Cardiac muscle cell (in vitro differentiated cells and primary cell): ENCODE measurements at regions not wholly inside any gene's neighbourhood (a gene's known extent, or its start where the extent isn't known, plus 50 kb on each side); places are given as distances from the start of the nearest gene placed in this dataset.
A peak's percentile ranks its signal among the peaks of the same experiment; 100 is the strongest.
"Not testable (repeated sequence)": the region's sequence is repeated elsewhere in the genome, so short reads cannot be mapped to it uniquely, and the experiment has no call there.

Source experiments
- DNase-seq, 2 donors: peaks; one replicate each; pipeline versions ENCODE4 v3.0.0 to v3.0.0-alpha.2; 2010 to 2017; ENCODE audit warnings: low read depth in 1 of 2, low spot score in 1 of 2
- H3K27ac ChIP-seq: fragments of 200-600 bp; sonication (generic); 2 replicates; pipeline ENCODE4 v1.5.1; 2016
- H3K27me3 ChIP-seq: fragments of 200-600 bp; sonication (generic); 2 replicates; pipeline ENCODE4 v1.6.0; 2016; ENCODE audit warnings: control low read depth
- H3K36me3 ChIP-seq: fragments of 200-600 bp; sonication (generic); 2 replicates; pipeline ENCODE4 v1.5.1; 2016; ENCODE audit warnings: control low read depth
- H3K4me1 ChIP-seq: fragments of 200-600 bp; sonication (generic); 2 replicates; pipeline ENCODE4 v1.8.1; 2017; ENCODE audit warnings: low read depth, mild to moderate bottlenecking, mixed run types
- H3K4me3 ChIP-seq: fragments of 200-600 bp; sonication (generic); 2 replicates; pipeline ENCODE4 v1.5.1; 2016; ENCODE audit warnings: mild to moderate bottlenecking
- H3K9me3 ChIP-seq: fragments of 200-600 bp; sonication (generic); 2 replicates; pipeline ENCODE4 v1.5.1; 2017; ENCODE audit warnings: low read depth, mild to moderate bottlenecking, control low read depth
- CTCF ChIP-seq: IDR thresholded peaks from 2 replicates; pipeline ENCODE4 v1.5.1; 2012; ENCODE audit warnings: low read depth, mild to moderate bottlenecking, low read length

GRCh38 chr2:77725045-77725444 is 202.9 kb upstream of the LRRTM4 start:
- Histone ChIP-seq H3K9me3 (no peaks in the 10 kb centered on the region), H3K4me3 (no peak overlapping the region), H3K36me3 (no peaks in the 10 kb centered on the region), H3K27ac (no peak overlapping the region), H3K4me1 (no peaks in the 10 kb centered on the region), H3K27me3 (no peaks in the 10 kb centered on the region)
- no peak for TF ChIP-seq CTCF
- DNase-seq: no peak

DNA sequence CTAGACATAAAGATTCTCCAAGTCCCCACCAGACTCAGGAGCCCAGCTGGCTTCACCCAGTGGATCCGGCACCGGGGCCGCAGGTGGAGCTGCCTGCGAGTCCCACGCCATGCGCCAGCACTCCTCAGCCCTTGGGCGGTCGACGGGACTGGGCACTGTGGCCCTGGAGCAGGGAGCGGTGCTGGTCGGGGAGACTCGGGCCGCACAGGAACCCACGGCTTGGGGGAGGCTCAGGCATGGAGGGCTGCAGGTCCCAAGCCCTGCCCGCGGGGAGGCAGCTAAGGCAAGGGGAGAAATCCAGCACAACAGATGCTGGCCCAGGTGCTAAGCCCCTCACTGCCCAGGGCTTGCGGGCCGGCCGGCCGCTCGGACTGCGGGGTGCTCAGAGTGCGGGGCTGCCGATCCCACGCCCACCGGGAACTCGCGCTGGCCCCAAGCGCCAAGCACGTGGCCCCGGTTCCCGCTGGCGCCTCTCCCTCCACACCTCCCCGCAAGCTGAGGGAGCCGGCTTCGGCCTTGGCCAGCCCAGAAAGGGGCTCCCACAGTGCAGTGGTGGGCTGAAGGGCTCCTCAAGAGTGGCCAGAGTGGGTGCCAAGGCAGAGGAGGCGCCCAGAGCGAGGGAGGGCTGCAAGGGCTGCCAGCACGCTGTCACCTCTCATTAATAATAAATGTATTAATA is 212.6 kb upstream of the LRRTM4 start:
- DNase-seq, H3K27me3 ChIP-seq, H3K4me3 ChIP-seq, H3K36me3 ChIP-seq, H3K27ac ChIP-seq, H3K9me3 ChIP-seq, H3K4me1 ChIP-seq: not testable (repeated sequence)

- DNase-seq: no peak
- Histone ChIP-seq H3K36me3 (no peaks in the 10 kb centered on the region), H3K4me1 (no peaks in the 10 kb centered on the region), H3K27ac (no peak overlapping the region), H3K27me3 (no peaks in the 10 kb centered on the region), H3K9me3 (no peaks in the 10 kb centered on the region), H3K4me3 (no peak overlapping the region)
- no peak for TF ChIP-seq CTCF
Observed at GRCh38 chr2:77737236-77737635, 215.1 kb upstream of the LRRTM4 start.

DNA sequence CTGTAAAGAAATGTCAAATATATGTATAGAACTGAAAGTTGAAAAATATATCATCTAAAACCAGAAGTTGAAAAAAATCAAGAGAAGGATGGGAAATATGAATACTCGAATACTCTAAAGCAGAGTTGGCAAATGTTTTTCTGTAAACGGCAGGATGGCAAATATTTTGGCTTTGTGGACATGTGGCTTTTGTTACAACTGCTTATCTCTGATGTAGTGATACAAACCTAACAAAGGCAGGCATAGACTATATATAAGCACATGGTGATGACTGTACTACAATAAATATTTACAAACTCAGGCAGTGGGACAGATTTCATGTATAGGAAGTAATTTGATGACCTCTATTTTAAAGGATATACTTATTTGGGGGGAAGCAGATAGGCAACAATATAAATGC is 224.6 kb upstream of the LRRTM4 start:
- Histone ChIP-seq H3K4me1 (no peaks in the 10 kb centered on the region), H3K9me3 (no peaks in the 10 kb centered on the region), H3K27ac (no peak overlapping the region), H3K4me3 (no peak overlapping the region), H3K27me3 (no peaks in the 10 kb centered on the region), H3K36me3 (no peaks in the 10 kb centered on the region)
- no peak for DNase-seq
- no peak for TF ChIP-seq CTCF

- DNase-seq, H3K27me3 ChIP-seq, H3K36me3 ChIP-seq, H3K27ac ChIP-seq, H3K9me3 ChIP-seq, H3K4me1 ChIP-seq: not testable (repeated sequence)
- H3K4me3 ChIP-seq: peak overlapping the region; percentile 23
Observed at GRCh38 chr2:77753710-77754345, 231.7 kb upstream of the LRRTM4 start.

DNA sequence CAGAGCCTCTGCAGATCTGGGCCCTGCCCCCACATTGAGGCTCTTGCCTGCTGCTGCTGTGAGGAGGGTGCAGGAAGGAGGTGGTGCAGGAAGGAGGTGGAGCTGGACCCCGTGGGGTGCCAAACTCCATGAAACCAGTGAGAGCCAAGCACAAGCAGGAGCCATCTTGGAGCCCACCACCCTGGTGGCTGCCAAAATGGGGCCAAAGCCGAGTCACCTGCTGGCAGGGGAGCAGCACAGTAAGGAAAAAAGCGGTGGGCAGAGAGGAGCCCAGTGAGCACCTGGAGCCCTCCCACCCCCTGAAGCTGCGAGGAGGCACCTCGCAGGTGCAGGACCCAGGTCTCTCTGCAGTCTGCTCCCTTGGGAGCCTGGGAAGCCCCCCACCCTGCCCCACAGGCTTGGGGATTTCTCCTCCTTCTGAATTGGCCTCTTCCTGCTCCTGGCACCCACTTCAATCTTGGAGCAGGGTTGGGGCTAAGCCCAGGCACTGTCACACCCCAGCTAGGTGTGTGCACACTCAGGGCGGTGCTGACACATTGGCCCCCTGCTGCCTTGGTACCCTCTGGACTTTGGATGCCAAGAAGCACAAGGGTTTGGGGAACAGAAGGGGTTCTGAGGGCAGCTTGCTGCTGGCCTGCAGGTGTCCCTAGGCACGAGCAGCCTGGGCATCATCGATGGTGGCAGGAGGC is 245.4 kb upstream of the LRRTM4 start:
- H3K27ac ChIP-seq: no peak overlapping the region
- H3K4me1 ChIP-seq: no peaks in the 10 kb centered on the region
- no peaks in the 10 kb centered on the region for H3K36me3 ChIP-seq
- no peaks in the 10 kb centered on the region for H3K9me3 ChIP-seq
- DNase-seq: no peak
- TF ChIP-seq CTCF: no peak
- no peaks in the 10 kb centered on the region for H3K27me3 ChIP-seq
- H3K4me3 ChIP-seq: no peak overlapping the region
